ENCODE measurements at regions not wholly inside any gene's neighbourhood (a gene's known extent, or its start where the extent isn't known, plus 50 kb on each side); places are given as distances from the start of the nearest gene placed in this dataset.

DNA sequence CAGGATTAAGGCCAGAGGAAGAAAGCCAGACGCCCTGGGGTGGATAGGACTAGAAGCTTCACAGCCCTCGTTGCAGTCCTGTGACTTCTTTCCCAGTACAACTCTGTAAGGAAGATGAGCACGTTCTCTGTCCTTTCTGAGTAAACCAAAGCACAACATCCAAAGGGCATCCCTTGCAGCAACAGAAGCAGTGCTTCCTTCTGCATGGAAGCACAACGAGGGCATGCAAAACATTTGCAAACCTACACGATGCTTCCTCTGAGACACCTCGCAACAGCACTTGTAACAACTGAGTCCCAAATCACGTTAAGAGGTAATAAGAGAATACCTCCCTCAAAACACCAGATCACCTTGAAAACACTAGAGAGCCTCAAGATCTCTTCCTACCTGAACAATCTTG is 335.7 kb upstream of the RASGEF1B start:
- no peak overlapping the region for H3K27ac ChIP-seq (ENCODE audit: control insufficient read depth, insufficient read depth)
- 26% methylated on average over 7 of the region's 7 CpGs for WGBS (ENCODE audit: insufficient coverage, insufficient replicate concordance, low lambda C conversion rate, missing lambda C conversion rate)
- no peaks in the 10 kb centered on the region for H4K20me1 ChIP-seq (ENCODE audit: control insufficient read depth, insufficient read depth)
- DNase-seq (ENCODE audit: low read depth, low spot score) (no peak), ATAC-seq (no peak), FAIRE-seq (no peak)
- SMC1A ChIA-PET (ENCODE audit: uncharacterized antibody, unreplicated experiment) = interaction anchor here (1.0 kb wide), 1 partner anchor 343 kb away, joined by 3 read pairs; no protein-coding TSS in a partner anchor
- H3K4me3 ChIP-seq = no peak overlapping the region
- intact Hi-C loops (cut with micrococcal nuclease; ENCODE audit: unreplicated experiment) = no loop called here
- POLR2A ChIA-PET = no interaction called here
- H2AFZ ChIP-seq (ENCODE audit: control insufficient read depth, low read depth, low read length) = no peak overlapping the region
- H3K79me2 ChIP-seq (ENCODE audit: control insufficient read depth, insufficient read depth, low read length) = no peaks in the 10 kb centered on the region
- no peaks in the 10 kb centered on the region for H3K4me1 ChIP-seq (ENCODE audit: control insufficient read depth, insufficient read depth, low read length)
- H3K27me3 ChIP-seq (replicated peaks in 1 of 2; ENCODE audit: control insufficient read depth in 2 of 2, insufficient read depth in 2 of 2, low read length in 1 of 2) = 0 out of 4 replicates have a peak, but pooled peaks cover 0 to 1% of the 10 kb centered on the region in 2 experiments
- no peaks in the 10 kb centered on the region for H3K9me3 ChIP-seq (replicated peaks; ENCODE audit: control insufficient read depth, insufficient read depth, low read length)
- RAD21 ChIA-PET (ENCODE audit: unreplicated experiment) = no interaction called here
- no peak overlapping the region for H3K4me2 ChIP-seq (ENCODE audit: control insufficient read depth, insufficient read depth)
- no TSS peak for BruUV-seq (replicated peaks)
- no peaks in the 10 kb centered on the region for H3K36me3 ChIP-seq (ENCODE audit: control insufficient read depth in 2 of 2, insufficient read depth in 2 of 2, low read length in 1 of 2)
- in situ Hi-C loops (cut with MboI) = no loop called here
- TF ChIP-seq SMAD1 (IDR thresholded peaks at IDR 0.05; ENCODE audit: low read depth, partially characterized antibody) = no peak
- TF ChIP-seq CREM (IDR thresholded peaks at IDR 0.05; ENCODE audit: low read depth) = no peak
- no peak overlapping the region for H3K9ac ChIP-seq (ENCODE audit: control insufficient read depth, insufficient read depth, low read length)
- CTCF ChIA-PET = interaction anchor here (1.4 kb wide), 1 partner anchor 340 kb away, joined by 3 read pairs; no protein-coding TSS in a partner anchor

DNA sequence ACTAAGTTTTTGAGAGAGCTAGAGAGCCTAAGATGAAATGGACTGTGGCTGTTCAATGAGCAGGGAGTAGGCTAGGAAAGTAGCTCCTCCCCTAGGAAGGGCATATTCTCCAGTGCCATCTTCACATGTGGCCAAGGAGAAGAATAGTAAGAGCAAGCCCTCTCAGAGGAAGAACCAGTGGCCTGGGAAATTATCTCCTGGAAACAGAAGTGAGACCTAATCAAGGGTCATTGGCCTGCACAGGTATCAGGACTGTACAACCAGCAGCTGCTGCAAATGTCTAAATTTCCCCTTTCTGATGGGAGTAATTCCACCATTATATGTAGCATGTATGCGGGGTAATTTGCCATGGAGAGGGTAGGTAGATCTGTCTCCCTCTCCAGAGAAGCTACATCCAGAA is 334.8 kb upstream of the RASGEF1B start:
- no peak for TF ChIP-seq BACH1 (IDR thresholded peaks at IDR 0.05; ENCODE audit: borderline replicate concordance)
- no peaks in the 10 kb centered on the region for H3K4me1 ChIP-seq (ENCODE audit: control insufficient read depth, insufficient read depth, low read length)
- in situ Hi-C loops (cut with MboI) (no loop called here), intact Hi-C loops (cut with micrococcal nuclease; ENCODE audit: unreplicated experiment) (no loop called here)
- no peak overlapping the region for H2AFZ ChIP-seq (ENCODE audit: control insufficient read depth, low read depth, low read length)
- no peaks in the 10 kb centered on the region for H4K20me1 ChIP-seq (ENCODE audit: control insufficient read depth, insufficient read depth)
- no peak for ATAC-seq
- ChIA-PET POLR2A (no interaction called here), SMC1A (ENCODE audit: uncharacterized antibody, unreplicated experiment) (interaction anchor here (0.7 to 1.0 kb wide), 3 partner anchors 15 to 342 kb away, joined by 3 to 4 read pairs (median 3); no protein-coding TSS in a partner anchor), CTCF (interaction anchor here (0.5 to 1.3 kb wide), 3 partner anchors 10 to 339 kb away, joined by 3 to 4 read pairs (median 3); no protein-coding TSS in a partner anchor), RAD21 (ENCODE audit: unreplicated experiment) (no interaction called here)
- H3K36me3 ChIP-seq (ENCODE audit: control insufficient read depth in 2 of 2, insufficient read depth in 2 of 2, low read length in 1 of 2) = no peaks in the 10 kb centered on the region
- H3K9ac ChIP-seq (ENCODE audit: control insufficient read depth, insufficient read depth, low read length) = no peak overlapping the region
- BruUV-seq (replicated peaks) = no TSS peak
- H3K27me3 ChIP-seq (replicated peaks in 1 of 2; ENCODE audit: control insufficient read depth in 2 of 2, insufficient read depth in 2 of 2, low read length in 1 of 2) = 0 out of 4 replicates have a peak, but pooled peaks cover 0 to 1% of the 10 kb centered on the region in 2 experiments
- FAIRE-seq = no peak
- DNase-seq (ENCODE audit: low read depth, low spot score) = no peak
- H3K9me3 ChIP-seq (replicated peaks; ENCODE audit: control insufficient read depth, insufficient read depth, low read length) = no peaks in the 10 kb centered on the region
- H3K4me2 ChIP-seq (ENCODE audit: control insufficient read depth, insufficient read depth) = no peak overlapping the region
- WGBS (ENCODE audit: insufficient coverage, insufficient replicate concordance, low lambda C conversion rate, missing lambda C conversion rate) = 0% methylated on average over 1 of the region's 1 CpG
- no peak overlapping the region for H3K27ac ChIP-seq (ENCODE audit: control insufficient read depth, insufficient read depth)
- H3K79me2 ChIP-seq (ENCODE audit: control insufficient read depth, insufficient read depth, low read length) = no peaks in the 10 kb centered on the region
- H3K4me3 ChIP-seq = no peak overlapping the region

All from GM12878 (cell line).